HS-5 (cell line): ENCODE measurements at regions not wholly inside any gene's neighbourhood (a gene's known extent, or its start where the extent isn't known, plus 50 kb on each side); places are given as distances from the start of the nearest gene placed in this dataset.
"Not testable (repeated sequence)": the region's sequence is repeated elsewhere in the genome, so short reads cannot be mapped to it uniquely, and the experiment has no call there.

ENCODE experiments used
- DNase-seq: peaks from one replicate; pipeline ENCODE4 v3.0.0-alpha.2; 2012; ENCODE audit warnings: low read depth

DNA sequence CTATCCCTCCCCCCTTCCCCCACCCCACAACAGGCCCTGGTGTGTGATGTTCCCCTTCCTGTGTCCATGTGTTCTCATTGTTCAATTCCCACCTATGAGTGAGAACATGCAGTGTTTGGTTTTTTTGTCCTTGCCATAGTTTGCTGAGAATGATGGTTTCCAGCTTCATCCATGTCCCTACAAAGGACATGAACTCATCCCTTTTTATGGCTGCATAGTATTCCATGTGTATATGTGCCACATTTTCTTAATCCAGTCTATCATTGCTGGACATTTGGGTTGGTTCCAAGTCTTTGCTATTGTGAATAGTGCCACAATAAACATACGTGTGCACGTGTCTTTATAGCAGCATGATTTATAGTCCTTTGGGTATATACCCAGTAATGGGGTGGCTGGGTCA, 52.3 kb upstream of the MAN1A2 start:
- DNase-seq = not testable (repeated sequence)

DNA sequence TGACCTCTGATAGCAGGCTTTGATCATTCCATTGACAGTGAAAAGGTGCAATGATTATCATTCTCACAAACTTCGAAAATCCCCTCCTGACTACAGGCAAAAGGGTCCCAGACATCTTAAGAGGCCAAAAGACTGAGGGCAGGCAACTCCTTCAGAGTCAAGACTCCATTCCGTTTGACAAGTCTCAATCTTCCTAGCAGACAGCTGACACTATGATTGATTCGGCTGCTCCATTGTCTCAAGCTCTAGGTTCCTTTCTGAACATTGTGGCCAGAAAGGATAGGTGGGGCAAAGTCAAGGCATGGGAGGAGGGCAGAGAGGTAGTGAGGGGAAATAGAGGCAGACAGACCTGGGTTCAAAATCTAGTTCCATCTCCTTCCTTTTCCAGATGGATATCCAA, 53.7 kb upstream of the MAN1A2 start:
- no peak for DNase-seq

DNA sequence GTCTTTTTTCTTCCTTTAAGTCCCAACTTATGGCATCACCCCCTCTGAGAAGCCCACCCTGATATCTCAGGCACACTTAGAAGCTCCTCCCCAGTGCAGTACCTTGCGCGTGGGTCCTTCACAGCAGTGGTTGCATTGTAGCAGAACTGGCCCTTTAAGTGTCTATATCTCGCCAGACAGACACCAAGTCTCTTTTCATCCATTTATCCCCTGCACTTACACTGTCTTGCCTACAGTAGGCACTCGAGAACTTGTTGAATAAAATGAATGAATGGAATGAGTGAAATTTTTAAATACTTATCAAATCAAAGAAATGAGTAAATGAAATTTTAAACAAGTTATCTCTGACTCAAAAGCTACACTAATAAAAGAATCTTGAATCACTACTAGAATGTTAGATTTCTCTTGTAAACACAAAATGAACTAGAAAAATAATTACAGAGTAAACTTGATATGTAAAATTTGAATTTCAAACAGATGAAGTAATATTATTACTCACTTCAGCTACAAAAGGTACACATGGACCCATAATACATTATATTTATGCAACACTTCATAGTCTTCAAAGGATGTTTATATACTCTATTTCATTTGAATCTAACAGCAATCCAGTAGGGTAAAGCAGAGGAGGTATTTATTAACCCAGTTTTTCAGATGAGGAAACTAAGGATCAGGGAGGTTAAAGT, 54.7 kb upstream of the MAN1A2 start:
- DNase-seq = no peak

DNA sequence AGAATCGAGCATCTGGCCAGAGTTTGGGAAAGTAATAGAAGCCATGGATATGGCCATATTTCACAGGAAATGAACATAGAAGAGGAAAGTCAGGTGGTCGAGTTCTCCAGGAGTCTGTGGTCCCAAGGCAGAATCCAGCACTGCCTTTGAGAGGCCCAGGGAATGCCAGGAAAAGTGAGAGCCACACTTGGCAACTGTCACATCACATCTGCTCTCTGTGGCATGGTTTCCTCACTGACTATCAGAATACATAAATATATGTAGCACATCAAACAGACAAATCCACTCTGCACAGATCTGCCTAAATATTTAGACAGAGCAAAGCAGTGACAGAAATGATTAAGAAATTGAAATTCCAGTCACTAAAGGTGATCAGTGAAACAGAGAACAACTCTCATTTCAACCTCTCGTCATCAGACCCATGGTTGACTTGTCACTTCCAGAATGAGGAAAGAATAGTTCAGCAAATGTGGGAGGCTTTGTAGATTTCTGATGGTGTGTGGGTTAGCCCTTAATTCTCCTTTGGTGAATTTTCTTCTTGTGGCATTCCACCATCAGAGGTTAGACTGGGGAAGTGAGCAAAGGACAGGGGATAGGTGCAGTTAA, 58.8 kb upstream of the MAN1A2 start:
- DNase-seq = no peak

DNA sequence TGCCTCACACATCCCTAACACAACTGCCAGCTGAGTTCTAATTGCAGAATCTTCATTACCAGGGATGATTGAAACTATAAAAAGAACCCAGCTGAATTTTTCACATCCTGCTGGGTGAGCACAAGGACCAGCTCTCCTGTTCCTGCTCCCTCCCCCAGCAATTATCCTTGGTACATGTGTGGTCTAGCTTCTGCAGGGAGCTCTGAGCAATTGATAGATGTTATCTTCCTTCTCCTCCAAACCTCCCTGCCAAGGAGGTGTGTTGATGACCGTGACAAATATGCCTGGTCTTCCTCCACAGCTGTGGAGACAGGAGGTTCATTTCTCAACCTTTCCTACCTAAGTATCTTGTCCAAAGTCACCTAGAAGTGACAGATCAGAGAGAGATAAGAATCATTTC, 65.3 kb upstream of the MAN1A2 start:
- no peak for DNase-seq

DNA sequence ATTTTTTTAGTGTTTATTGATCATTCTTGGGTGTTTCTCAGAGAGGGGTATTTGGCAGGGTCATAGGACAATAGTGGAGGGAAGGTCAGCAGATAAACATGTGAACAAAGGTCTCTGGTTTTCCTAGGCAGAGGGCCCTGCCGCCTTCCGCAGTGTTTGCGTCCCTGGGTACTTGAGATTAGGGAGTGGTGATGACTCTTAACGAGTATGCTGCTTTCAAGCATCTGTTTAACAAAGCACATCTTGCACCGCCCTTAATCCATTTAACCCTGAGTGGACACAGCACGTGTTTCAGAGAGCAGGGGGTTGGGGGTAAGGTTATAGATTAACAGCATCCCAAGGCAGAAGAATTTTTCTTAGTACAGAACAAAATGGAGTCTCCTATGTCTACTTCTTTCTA, 67.1 kb upstream of the MAN1A2 start:
- not testable (repeated sequence) for DNase-seq

DNA sequence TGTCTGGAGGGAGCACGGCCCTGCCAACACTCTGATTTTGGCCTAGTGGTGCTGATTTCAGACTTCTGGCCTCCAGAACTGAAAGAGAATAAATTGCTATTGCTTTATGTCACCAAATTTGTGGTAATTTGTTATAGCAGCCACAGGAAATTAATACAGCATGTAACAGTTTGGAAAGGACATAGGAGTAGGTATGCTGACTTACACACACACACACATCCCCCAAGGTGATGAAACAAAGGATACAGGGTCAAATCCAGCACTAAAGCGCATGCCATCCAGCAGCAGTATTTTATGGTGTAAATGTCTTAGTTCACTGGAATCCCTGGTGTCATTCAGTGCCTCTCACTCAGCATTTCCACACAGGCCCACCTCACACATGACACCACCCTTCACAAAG, 72.2 kb upstream of the MAN1A2 start:
- no peak for DNase-seq

DNA sequence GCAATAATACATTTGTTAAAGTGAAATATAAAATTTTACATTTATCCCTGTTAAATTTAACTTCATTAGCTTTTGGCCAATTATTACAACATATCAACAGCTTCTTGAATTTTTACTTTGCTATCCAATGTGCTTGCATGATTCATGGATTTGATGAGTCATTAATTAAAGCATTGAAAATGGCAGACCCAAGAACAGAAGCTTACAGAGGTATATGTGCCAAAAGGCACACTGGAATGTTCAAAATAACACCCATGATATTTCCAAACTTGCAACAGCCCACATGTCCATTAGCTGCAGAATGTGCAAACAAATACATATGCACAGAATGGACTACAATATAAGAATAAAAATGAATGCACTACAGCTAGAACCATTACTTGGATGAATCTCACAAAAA, 76.4 kb upstream of the MAN1A2 start:
- DNase-seq = no peak

DNA sequence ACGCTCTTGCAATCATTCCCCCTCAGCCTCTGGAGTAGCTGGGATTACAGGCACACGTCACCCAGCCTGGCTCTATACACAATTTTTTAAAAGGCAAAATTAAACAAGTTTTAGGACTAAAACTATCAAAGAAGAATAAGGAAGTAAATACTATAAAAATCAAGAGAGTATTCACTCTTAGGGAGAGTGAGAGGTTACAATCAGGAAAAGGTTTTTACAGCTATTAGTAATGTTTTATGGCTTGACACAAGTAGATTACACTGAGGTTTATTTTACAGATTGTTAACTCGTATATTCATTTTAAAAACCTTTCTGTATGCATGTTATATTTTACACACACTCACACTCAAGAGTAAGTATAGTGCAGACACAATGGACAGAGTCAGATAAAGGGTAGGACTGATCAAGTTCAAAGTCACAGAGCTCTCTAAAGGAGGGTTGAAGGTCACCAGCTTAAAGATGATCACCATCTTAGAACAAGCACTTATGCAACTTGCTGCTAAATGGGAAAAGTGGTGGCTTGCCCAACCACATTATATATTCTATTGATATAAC, 77.9 kb upstream of the MAN1A2 start:
- DNase-seq = no peak

DNA sequence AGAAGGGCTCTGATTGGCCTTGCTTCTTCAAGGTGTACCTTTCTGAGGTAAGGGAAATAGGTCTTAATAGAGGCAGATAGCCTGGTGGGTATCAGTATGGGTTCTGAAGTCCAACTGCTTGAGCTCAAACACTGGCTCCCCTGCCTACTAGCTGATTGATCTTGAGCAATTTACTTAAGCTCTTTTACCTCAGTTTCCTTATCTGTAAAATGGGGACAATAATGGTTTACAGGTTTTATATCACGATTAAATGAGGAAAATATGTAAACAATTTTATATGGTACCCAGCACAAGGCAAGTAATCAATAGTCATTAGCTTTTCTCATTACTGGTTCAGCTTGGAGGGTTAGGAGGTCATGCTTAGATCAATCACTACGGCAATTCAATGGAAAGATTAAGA, 75.8 kb upstream of the VTCN1 start:
- no peak for DNase-seq

DNA sequence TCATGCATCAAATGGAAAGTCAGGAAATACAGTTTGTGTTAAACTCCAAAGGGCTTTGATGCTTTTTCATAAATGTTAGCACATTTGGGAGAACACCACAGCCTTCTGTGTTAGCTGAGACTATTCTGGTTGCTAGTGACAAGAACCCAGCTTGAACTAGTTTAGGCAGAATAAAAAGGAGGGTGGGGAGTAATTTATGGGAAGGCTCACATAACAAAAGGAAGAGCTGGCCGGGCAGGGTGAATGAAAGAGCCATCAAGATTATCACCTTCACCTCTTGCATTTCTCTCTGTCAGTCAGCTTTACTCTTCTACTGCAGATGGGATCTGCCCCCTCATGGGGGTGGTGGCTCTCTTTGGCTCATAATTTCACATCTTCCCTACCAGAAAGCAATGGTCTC, 75.4 kb upstream of the VTCN1 start:
- DNase-seq = no peak

DNA sequence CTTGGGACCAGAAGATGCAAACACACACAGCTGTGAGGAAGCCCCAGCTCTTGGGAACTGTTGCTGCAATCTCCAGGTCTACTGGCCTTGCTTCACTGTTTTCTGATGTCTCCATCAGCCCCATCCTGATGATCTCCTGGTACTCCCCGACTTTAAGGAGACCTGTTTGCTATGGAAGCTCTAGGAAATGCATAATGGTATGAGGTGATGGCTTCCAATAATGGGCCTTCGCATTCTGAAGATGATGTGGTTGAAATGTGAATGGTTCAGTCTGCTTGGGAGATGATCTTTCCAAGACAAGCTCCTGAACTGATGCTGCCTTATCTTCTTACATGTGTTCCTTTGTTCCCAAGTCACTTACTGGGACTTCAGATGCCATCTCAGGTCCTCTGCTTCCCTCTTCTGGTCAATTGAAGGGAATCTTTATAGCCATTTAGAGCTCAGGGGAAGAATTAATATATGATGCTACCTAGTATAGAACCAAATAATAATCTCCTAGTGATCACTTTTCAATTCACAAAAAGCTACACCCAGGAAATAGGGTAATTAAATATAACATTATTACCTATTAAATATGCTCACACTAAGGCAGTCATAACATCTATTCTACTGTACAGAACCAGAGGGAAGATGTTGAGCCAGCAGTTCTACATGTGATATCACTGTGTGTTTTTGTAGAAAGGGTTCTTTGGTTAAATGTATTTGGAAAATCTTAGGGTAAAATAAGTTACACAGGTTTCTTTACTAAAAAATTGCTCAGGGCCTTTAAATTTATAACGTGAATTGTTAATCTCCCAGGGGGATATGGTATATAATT, 73.9 kb upstream of the VTCN1 start:
- DNase-seq = peak; percentile 34

DNA sequence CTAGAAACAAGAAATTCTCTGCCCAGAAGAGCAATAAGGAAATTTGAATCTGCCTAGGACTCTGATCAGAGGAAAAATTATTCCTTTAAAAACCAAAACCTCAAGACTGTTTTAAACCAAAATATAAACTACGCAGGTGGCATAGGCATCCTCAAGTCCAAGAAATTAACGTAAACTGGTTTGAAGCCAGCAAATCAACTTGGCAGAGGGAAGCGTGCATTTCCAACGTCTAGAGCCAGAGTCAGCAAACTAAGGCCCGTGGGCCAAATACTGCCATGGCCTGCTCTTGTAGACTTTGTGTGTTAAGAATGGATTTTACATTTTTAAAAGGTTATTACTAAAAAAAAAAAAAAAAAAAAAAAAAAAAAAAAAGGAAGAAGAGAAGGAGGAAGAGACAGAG, 67.8 kb upstream of the VTCN1 start:
- DNase-seq = no peak

DNA sequence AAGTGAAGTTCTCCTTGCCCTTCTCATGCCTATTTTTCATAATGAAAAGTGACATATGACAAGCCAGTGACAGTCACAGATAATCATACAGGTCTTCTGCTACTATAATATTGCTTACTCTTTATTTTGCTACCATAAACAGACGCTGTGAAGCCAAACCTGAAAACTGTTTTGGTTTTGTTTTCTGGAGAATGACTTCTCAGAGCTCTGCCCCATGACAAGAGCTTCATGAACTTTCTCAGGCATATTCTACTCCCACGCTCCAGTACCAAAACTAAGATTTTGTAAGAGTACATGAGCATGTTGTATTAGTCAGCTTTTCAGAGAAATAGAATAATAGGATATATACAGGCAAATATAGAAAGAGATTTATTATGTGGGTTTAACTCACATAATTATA, 64.3 kb upstream of the VTCN1 start:
- DNase-seq = no peak

DNA sequence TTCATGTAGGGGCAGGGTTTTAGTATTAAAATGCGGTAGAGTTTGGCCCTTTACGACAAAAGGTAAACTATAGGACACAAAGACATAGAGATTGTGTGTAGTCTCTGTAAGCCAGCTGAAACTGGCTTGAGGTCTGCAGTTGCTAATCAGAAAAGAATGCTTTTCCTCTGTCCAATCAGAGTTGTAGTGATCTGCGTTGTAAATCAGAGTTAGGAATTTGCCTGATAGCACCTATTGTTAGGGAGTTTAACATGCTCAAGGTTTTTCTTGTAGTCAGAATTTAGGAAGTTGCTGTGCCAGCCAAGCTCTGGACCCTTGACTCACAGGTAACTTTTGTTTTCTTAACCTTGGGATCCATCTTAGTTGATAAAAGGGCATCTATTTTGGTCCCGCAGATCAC, 61.2 kb upstream of the VTCN1 start:
- no peak for DNase-seq

DNA sequence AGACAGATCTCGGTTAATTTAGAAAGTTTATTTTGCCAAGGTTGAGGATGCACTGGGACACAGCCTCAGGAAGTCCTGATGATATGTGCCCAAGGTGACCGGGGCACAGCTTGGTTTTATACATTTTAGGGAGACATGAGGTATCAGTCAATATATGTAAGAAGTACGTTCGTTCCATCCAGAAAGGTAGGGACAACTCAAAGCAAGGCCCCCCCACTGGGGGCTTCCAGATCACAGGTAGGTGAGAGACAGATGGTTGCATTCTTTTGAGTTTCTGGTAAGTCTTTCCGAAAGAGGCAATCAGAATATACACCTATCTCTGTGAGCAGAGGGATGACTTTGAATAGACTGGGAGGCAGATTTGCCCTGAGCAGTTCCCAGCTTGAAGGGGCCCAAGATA, 60.4 kb upstream of the VTCN1 start:
- DNase-seq = no peak

DNA sequence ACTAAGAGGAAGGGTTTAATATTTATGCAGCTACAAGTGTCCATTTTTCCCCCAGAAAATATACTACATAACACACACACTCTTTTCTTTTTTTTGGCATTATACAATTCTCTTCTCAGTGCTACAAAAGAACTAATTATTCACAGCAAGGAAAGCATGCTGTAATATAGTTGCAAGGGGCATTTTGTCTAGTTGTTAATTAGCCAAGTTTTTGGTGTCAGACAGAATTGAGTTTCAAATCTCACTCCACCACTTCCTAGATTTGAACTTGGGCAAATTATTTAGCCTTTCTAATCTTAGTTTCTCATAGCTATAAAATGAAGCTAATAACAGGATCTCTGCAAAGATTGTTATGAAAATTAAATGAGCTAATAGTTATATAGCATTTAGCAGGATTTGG, 60.0 kb upstream of the VTCN1 start:
- no peak for DNase-seq

DNA sequence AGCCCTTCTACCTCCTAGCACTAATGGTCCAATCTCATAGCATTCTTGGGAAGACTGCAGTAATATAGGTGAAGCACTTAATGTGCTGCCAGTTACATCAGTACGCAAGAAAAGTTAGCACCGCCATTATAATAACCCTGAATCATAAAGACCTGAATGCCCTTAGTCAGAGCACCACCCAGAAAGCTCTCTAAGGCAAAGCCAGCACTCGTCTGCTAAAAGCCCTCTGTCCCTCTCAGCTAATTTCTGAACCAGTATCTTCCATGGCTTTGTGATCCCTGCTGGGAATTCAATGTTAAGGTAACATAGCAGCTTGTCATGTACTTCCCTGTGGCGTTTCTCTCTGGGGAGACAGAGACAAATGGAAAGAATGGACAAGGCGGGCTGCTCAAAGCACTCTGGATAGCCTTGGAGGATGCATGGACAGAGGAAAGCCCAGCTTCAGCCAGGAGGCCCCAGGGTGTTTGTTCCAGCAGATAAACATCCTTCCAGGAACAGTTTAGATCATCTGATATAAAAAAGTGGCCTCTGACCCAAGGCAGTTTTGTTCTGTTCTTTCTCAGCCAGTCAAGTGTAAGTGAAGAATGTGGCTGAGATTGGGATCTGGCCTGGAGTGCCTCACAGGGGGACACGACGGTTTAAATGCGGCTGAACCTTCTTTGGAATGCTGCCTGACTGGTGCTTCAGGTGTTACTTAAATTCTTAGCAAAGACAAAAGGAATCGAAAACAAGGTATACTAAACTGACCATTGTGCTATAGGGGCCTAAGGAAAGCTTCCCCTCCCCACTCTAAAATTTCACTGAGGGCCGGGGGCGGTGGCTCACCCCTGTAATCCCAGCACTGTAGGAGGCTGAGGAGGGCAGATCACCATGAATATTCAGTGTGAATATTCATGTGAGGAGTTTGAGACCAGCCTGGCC, 58.1 kb upstream of the VTCN1 start:
- no peak for DNase-seq

DNA sequence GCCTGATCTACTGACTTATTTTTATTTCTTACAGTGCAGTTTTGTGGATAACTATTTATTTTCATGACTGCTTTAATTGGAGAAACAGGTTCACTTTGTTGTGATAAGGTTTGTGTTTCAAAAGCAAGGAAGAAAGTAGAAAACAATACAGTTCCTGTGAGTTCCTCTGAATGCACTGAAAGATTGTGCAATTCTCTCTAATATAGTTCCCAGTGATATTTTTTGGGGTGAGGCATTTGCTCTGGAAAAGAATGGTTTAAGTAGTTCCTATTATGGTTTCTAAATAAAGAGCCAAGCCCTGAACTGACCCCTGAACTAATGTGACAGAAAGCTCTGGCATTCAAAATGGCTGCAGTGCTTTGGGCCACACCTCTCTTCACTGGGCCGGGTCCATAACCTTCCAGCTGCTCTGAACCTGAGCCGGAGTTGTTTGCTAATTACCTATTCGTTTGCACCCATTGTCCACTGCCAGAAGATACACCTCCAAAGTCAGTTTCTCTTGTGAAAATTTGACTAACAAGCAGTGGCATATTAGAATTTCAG, 56.6 kb upstream of the VTCN1 start:
- no peak for DNase-seq

DNA sequence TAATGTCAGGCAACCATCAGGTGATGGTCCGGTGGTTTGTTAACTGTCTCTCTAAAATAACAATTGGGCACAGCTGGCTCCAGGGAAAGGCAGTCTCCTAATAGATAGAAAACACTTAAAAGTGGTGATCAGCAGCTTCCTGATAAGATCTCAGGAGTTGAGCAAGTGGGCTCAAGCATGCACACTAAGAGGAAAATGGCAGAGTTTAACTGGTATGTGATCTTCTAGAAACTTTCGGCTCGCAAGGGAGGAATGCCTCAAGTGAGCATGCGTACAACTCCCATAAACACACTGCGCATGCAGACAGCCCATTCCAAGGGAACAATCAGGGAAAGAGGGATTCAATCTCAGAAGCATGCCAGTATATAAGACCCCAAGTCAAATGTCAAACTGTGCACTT, 52.2 kb upstream of the VTCN1 start:
- no peak for DNase-seq

DNA sequence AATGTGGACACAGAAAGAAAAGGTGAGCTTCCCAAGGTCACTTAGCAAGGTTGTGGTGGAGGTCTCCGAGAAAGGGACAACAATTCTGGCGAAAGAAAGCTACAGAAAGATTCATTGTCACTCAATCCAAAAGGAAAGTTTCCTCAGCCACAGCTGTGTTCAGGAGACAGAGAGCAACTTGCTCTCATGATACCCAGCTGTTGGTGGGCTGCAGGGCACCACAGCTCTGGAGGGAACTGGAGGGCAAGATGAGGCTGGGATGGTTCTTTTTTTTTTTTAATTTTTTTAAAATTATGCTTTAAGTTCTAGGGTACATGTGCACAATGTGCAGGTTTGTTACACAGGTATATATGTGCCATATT, 50.7 kb upstream of the VTCN1 start:
- DNase-seq = no peak
